Spleen (tissue), 11 donors: ENCODE measurements at regions not wholly inside any gene's neighbourhood (a gene's known extent, or its start where the extent isn't known, plus 50 kb on each side); places are given as distances from the start of the nearest gene placed in this dataset.

Source experiments
- DNase-seq: peaks from one replicate; pipeline ENCODE4 v3.0.0-alpha.2; 2020
- H3K27ac ChIP-seq, 8 donors: fragments of 200-600 bp; sonication (generic) in 7 of 8; 1 replicate in 4 of 8; 2 replicates in 4 of 8; pipeline versions ENCODE4 v1.5.0 to v1.8.0; 2016 to 2021; ENCODE audit warnings: inconsistent platforms in 4 of 8, mild to moderate bottlenecking in 4 of 8, moderate library complexity in 1 of 8
- H3K27me3 ChIP-seq, 7 donors: fragments of 200-600 bp; sonication (generic) in 6 of 7; replicated peaks in 1 of 7; 1 replicate in 4 of 7; 2 replicates in 3 of 7; pipeline versions ENCODE4 v1.5.0 to v1.8.0; 2016 to 2021; ENCODE audit warnings: inconsistent platforms in 3 of 7, mild to moderate bottlenecking in 1 of 7
- H3K36me3 ChIP-seq, 6 donors: fragments of 200-600 bp; sonication (generic) in 5 of 6; 1 replicate in 4 of 6; 2 replicates in 2 of 6; pipeline versions ENCODE4 v1.5.0 to v1.8.0; 2016 to 2021; ENCODE audit warnings: inconsistent platforms in 2 of 6
- H3K4me1 ChIP-seq, 6 donors: fragments of 200-600 bp; sonication (generic) in 5 of 6; 1 replicate in 3 of 6; 2 replicates in 3 of 6; pipeline versions ENCODE4 v1.5.0 to v1.8.0; 2016 to 2021; ENCODE audit warnings: inconsistent platforms in 3 of 6
- H3K4me3 ChIP-seq, 8 donors: fragments of 200-600 bp; sonication (generic) in 7 of 8; 1 replicate in 4 of 8; 2 replicates in 4 of 8; pipeline versions ENCODE4 v1.5.0 to v1.8.0; 2016 to 2021; ENCODE audit warnings: inconsistent platforms in 4 of 8, mild to moderate bottlenecking in 4 of 8, moderate library complexity in 2 of 8
- H3K9me3 ChIP-seq, 8 donors: fragments of 200-600 bp; sonication (generic) in 7 of 8; 1 replicate in 4 of 8; 2 replicates in 4 of 8; pipeline versions ENCODE4 v1.5.0 to v1.8.0; 2016 to 2021; ENCODE audit warnings: inconsistent platforms in 4 of 8
- CTCF ChIP-seq, 11 experiments: fragments of 200-600 bp in 7 of 11; fragments of 450-650 bp in 4 of 11; sonication (generic) in 4 of 11; IDR thresholded peaks in 8 of 11; conservative IDR thresholded peaks in 3 of 11; 1 replicate in 7 of 11; 2 replicates in 4 of 11; pipeline versions ENCODE4 v1.4.0 to v1.8.0; 2016 to 2021; ENCODE audit warnings: antibody characterized with exemption in 11 of 11, inconsistent platforms in 4 of 11, mild to moderate bottlenecking in 1 of 11
- POLR2A ChIP-seq, 3 donors: fragments of 450-650 bp; IDR thresholded peaks; one replicate each; pipeline ENCODE4 v1.5.1; 2017; ENCODE audit warnings: antibody characterized with exemption in 3 of 3, mild to moderate bottlenecking in 1 of 3
- POLR2AphosphoS5 ChIP-seq, 3 donors: sonication (generic); formaldehyde crosslinking; IDR thresholded peaks; one replicate each; pipeline ENCODE4 v1.5.1; 2017; ENCODE audit warnings: antibody characterized with exemption in 3 of 3
- WGBS, 5 donors: extraction: QIAGEN DNeasy Blood & Tissue Kit in 3 of 5; methylation state at CpG; one replicate each; pipeline versions ENCODE4 v1.1.5 to v1.1.7; 2013 to 2018; 5-methylcytosine and 5-hydroxymethylcytosine counted together
- intact Hi-C: fragments of 100-400 bp; cut with DNase I; formaldehyde crosslinking; loops from one replicate; pipeline ENCODE4 v1.15.0; 2023; ENCODE audit warnings: low total_unique reads
- donor health status: healthy with polysubstance abuse.
- donor health status: DM: no; HTN: no; CAD: no; lungs with moderate emphysema.
- donor health status: DM: no; HTN: no; CAD: no.
- donor health status: Bipolar disorder and iron deficiency.
- donor health status: healthy.
- donor health status: DM: no; HTN: no; CAD: no.
- donor health status: DM: yes; HTN: yes; CAD: no.

GRCh38 chr5:39665328-39665727 lies 240.5 kb upstream of the DAB2 start:
- 90 to 97% (median 93%) methylated on average over 13 to 23 of the region's 23 CpGs for WGBS, 5 donors
- intact Hi-C loops = no loop called here

DNA sequence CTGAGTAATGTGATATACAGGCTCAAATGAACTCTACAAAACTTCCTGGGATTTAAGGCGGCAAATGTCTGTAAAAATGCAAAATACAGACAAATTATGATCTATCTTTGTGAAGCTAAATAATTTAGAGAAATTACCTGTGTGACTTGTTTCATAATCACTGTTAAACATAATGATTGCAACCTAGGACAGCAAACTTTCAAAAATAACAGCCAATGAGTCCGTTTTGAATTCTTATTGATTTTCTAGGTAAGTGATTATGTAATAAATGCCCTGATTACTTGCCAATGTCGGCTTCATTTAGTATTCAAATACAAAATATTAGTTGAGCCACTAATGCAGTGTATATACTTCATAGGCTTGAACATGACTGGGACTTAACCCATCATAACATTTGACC lies 238.2 kb upstream of the DAB2 start:
- no peak for DNase-seq
- Histone ChIP-seq H3K27ac (no peak overlapping the region), H3K4me3 (no peak overlapping the region), H3K4me1 (no peaks in the 10 kb centered on the region), H3K9me3 (no peaks in the 10 kb centered on the region), H3K27me3 (no peaks in the 10 kb centered on the region), H3K36me3 (no peaks in the 10 kb centered on the region)
- no peak for TF ChIP-seq POLR2AphosphoS5 (IDR thresholded peaks at IDR 0.05)
- TF ChIP-seq POLR2A (IDR thresholded peaks at IDR 0.05) = no peak
- no peak for TF ChIP-seq CTCF (IDR thresholded peaks at IDR 0.05 in 8 of 11, conservative IDR thresholded peaks at IDR 0.05 in 3 of 11)
- intact Hi-C loops = no loop called here
- WGBS, 5 donors = 69 to 90% (median 84%) methylated on average over 3 of the region's 3 CpGs

More at GRCh38 chr5:39665328-39665727, 240.5 kb upstream of the DAB2 start:
- Histone ChIP-seq H3K4me1 (no peaks in the 10 kb centered on the region), H3K36me3 (no peaks in the 10 kb centered on the region), H3K27me3 (no peaks in the 10 kb centered on the region), H3K27ac (no peak overlapping the region), H3K9me3 (no peaks in the 10 kb centered on the region), H3K4me3 (no peak overlapping the region)
- no peak for TF ChIP-seq CTCF (IDR thresholded peaks at IDR 0.05 in 8 of 11, conservative IDR thresholded peaks at IDR 0.05 in 3 of 11)
- TF ChIP-seq POLR2A (IDR thresholded peaks at IDR 0.05) = no peak
- peak; percentile 70 for DNase-seq

DNA sequence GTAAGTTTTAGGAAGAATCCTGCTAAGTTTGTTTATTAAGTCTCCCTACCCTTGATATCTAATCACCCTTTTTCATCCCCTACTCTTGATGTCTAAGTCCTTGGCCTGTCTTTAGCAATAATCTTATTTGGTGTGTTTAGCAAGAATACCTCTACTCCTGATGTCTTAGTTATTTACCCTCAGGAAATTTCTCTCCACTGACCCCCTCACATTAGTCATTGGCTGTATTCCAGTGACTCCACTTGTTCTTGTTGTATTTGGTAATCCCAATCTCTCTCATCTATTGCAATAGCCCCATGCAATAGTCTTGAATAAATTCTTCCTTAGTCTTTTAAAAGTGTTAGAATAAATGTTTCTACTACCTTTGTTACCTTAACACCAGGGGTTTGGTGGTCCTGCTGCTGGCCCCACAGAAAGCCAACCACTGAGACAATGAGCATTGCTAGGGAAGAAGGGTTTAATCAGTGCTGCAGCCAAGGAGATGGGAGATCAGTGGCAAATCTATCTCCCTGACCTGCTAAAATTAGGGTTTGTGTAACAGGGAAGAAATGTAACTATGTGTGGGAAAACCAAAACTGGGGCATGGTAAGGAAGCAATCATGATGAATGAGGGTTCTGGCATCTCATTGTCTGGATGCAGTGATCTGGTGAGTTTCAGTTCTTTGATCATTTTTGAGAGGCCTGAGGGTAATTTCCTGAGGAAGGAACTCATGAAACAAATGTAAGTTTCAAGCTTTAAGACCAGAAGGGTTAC lies 236.4 kb upstream of the DAB2 start:
- no peak overlapping the region for H3K4me3 ChIP-seq
- H3K27ac ChIP-seq = no peak overlapping the region
- H3K9me3 ChIP-seq = no peaks in the 10 kb centered on the region
- intact Hi-C loops = no loop called here
- no peaks in the 10 kb centered on the region for H3K4me1 ChIP-seq
- H3K27me3 ChIP-seq = no peaks in the 10 kb centered on the region
- TF ChIP-seq POLR2A (IDR thresholded peaks at IDR 0.05) (no peak), POLR2AphosphoS5 (IDR thresholded peaks at IDR 0.05) (no peak), CTCF (IDR thresholded peaks at IDR 0.05 in 8 of 11, conservative IDR thresholded peaks at IDR 0.05 in 3 of 11) (no peak)
- H3K36me3 ChIP-seq = no peaks in the 10 kb centered on the region
- DNase-seq = no peak

DNA sequence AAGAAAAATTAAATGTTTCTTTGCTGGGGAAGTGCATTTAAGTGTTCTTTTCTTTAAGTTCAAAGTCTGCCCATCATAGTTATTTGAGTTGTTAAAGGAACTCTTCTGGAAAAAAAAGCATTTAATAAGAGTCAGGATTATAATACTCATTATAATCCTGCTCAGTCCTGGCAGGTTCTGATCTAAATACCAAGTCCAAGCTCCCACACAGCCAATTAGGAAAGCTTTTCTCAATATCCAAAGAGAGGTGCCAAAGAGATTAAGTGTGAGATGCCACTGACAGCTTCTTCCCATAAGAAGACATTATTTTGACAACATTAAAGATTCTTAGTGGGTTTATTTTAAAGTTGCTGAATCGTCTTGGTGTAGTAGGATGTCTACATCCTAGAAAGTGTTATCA lies 235.2 kb upstream of the DAB2 start:
- Histone ChIP-seq H3K4me3 (no peak overlapping the region), H3K4me1 (no peaks in the 10 kb centered on the region), H3K27ac (no peak overlapping the region), H3K36me3 (no peaks in the 10 kb centered on the region), H3K27me3 (no peaks in the 10 kb centered on the region), H3K9me3 (no peaks in the 10 kb centered on the region)
- WGBS, 5 donors = 72 to 92% (median 80%) methylated on average over 1 of the region's 1 CpG
- intact Hi-C loops = no loop called here
- no peak for TF ChIP-seq POLR2AphosphoS5 (IDR thresholded peaks at IDR 0.05)
- no peak for TF ChIP-seq POLR2A (IDR thresholded peaks at IDR 0.05)
- TF ChIP-seq CTCF (IDR thresholded peaks at IDR 0.05 in 8 of 11, conservative IDR thresholded peaks at IDR 0.05 in 3 of 11) = no peak
- no peak for DNase-seq
